ENCODE measurements at regions not wholly inside any gene's neighbourhood (a gene's known extent, or its start where the extent isn't known, plus 50 kb on each side); places are given as distances from the start of the nearest gene placed in this dataset.

DNA sequence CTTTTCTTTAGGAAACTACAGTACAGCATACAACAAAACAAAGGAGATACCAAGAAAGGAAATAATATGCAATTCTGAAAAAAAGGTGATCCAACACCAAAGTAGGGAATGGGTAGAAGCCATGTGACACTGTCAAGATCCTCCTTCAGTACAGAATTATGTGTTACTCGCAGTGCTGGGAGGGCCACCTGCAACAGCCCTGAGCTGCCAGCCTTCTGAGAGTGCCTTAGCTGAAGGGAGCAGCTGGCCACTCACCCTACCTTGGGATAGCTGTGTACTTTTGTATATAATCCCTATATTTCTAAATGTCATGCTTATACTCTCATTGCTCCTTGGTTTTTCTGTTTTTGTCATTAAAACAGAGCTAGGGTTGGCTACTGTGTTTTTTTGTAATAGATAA, 1518.2 kb upstream of the PCDH20 start:
- TF ChIP-seq CTCF (IDR thresholded peaks at IDR 0.05) (no peak), POLR2A (IDR thresholded peaks at IDR 0.05) (no peak)
